NCI-H128 (cell line): ENCODE measurements at regions not wholly inside any gene's neighbourhood (a gene's known extent, or its start where the extent isn't known, plus 50 kb on each side); places are given as distances from the start of the nearest gene placed in this dataset.

Source experiments
- DNase-seq: peaks from one replicate; lab custom pipeline; 2025; ENCODE audit not compliant: unreplicated experiment; lab: John Stamatoyannopoulos, UW

DNA sequence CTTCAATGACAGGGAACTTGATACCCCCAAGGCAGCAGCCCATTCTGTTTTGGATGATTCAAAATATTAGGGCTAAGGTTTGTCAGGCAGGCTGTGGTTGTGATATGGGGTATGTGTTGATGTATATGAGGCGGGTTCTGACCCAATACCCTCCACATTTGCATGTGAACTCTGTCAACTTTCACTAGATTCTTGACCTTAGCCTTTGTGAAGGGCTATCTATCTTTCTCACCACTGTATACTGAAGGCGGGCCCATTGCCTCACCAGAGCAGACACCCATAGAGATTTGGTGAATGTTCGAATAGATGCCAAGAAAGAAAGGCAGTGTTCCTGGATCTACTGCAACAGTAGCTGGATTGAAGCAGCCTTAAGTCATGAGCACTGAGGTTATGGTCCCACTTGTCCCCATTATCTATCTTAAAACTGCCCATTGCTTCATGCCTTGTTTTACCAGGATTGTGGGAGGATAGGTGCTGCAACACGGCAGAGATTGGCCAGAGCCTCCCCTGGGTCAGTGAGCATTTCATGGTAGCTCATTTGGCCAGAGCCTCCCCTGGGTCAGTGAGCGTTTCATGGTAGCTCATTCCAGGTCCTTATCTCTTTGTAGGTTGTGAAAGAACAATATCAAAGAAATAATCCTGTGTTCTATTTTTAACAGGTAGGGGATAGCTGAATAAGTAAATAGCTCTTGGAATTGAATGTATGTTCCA lies 399.6 kb downstream of the TMEM135 start:
- no peak for DNase-seq

DNA sequence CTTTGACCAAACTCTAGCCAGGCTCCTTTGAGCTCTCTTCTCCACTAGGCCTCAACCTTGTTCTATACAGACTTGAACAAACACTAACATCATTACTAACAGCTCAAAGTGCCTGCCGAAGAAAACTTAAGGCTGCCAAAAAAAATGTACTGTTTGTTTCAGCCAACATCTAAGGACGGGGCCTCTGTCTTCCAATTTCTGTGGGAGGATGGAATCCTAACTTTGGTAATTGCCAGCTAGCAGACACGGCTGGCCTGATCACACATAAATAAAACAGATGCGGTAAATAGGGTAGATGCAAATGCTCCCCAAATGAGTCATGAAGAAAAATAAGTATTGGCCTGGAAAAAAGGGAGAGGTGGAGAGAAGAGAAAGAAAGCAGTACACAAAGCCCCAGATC lies 394.3 kb downstream of the TMEM135 start:
- no peak for DNase-seq

DNA sequence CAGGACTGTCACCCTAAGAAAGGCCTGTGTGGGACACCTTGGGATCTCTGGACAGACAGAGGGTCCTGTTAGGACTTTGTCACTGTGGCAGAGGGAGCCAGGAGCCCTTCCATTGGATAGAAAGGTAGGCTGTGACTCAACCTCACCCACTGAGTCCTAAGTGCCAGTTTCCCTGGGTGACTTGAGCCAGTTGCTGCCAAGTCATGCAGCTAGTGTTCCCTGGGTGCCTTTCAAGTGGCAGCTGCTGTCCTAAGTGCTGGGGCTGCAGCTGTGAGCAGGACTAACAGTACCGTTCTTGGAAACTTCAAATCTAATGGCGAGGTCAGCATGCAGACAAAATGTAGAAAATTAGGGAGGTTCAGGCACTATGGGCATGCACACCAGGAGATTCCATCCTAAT lies 393.7 kb downstream of the TMEM135 start:
- DNase-seq, result no peak

DNA sequence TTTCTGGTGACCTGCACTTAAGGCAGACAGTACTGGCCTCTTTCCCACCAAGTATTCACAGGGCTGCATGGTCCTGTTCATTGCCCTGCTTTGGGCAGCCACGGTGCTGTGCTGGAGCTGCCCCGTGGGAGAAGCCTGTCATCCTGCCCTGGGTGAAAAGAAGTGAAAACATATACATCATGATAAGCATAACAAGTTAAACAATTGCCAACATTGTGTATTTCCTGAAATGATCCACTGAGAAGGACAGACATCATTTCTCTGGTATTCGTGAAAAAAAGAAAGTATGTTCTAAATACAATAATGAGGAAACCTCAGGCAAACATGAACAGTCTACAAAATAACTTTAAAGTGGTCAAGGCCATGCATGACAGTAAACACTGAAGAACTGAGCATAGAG lies 393.1 kb downstream of the TMEM135 start:
- DNase-seq, result no peak

DNA sequence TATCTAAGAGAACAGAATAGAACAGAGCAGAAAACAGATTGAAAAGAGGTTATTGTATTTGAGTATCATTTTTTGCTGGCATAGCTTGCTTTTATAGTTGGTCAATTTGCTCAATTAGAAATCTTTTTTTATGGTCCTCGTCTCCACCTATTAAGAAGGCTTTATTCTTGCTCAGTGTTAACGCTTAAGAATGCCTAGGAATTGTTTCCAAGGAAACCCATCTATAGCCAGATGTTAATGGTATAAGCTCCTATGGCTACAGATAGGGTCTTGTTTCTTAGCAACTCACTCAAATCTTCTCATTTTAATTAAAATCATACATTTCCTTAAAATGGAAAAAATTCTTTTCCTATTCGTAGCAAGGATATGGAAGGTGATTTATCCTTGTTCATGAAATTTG lies 392.3 kb downstream of the TMEM135 start:
- DNase-seq, result no peak

DNA sequence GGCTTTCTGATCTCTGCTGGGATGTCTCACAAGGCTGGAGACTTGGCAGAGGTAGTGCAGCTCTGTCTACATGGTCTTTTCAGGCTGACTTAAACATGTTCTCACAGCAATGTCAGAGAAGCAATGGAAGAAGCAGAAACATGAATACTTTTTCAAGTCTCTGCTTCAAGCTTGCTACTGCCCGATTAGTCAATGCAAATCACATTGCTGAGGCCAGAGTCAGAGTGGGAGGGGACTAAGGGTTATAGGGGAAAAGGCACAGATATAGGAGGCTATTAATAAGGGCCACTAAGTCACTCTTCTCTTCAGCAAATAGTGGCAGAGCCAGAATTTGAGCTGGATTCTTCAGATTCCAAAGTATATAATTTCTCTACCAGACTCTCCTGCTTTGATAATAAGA lies 390.5 kb downstream of the TMEM135 start:
- DNase-seq, result no peak

DNA sequence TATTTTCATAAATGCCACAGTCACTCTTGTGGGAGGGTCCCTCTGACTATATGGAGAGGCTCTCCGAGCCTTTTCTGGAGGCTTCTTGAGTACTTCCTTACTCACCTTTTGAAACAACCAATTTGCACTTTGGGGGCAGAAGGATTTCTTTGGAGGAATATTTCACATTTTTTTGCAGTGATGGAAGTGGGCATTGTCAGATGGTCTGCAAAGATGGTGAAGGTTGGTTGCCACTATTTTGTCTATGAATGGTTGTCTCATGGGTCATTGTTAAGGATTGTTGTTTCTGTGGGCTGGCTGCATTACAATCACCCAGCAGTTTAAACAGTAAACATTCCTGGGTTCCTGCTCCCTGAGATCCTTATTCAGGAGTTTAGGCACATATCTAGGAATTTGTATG lies 388.2 kb downstream of the TMEM135 start:
- DNase-seq, result no peak

DNA sequence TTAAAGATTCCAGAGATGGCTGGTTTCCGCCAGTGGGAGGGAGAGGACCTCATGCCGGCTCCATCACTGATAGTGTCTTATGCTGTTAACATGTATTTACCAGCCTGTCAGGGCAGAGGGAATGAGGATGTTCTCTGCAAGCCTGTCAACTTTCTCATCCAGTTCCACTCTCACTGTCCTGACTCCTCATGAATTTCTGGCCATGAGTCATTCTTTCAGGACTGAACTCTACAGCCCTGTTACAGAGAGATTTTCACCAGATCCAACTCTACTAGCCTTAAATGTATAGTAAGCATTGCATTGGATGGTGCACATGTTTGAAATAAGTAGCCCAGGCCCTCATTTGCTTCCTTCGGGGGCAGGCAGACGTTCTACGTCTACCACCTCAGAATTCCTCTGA lies 387.7 kb downstream of the TMEM135 start:
- no peak for DNase-seq

DNA sequence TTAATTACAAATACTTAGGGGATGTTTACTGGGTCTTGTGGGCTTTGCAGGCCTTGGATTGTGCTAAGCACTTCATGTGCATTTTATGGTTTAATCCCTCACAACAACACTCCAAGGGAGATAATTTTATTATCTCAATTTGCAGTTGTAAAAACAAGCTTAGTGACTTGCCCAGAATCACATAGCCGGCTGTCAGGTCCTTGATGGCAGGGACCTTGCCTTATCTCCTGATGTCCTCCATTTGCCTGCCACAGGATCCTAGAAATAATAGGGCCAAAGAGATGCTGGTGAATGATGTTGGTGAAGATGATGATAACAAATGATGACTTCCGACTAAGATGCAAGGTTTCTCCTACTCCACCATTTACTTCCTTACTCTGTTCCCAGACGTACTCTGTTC lies 385.4 kb downstream of the TMEM135 start:
- no peak for DNase-seq

DNA sequence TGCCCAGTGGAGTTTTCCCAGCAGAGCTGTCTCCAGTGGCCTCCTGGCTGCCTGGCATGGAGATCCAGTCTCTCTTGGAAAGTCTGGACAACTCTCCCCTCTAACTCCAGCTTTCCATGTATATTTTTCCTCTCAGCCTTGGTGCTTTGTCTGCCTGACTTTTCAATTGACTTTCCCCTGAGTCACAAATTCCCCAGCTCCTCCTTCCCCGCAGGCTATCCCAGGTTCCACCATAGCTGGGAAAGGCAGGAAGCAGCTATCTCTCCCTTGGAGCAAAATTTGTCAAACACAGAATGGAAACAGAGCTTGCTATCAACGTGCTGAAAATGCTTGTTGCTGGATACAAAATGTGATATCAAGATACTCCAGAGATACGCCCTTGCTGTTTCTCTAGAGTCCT lies 384.8 kb downstream of the TMEM135 start:
- DNase-seq, result no peak

DNA sequence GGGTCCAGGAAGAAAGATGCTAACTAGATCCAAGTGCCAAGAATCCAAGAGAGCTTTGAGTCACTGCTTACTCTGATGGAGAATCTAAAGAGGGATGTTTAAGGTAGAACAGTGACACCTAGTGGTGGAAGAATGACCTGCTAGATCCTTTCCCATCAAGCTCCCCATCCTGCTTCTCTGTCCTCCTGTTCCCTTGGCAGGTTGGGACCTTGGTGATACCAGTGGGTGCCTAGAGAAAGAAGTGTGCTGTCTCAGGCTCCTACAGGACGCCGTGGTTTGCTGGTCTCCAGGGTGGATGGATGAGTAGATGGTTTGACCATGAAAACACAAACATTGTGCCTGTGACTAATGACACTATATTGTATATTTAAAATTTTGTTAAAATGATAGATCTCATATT lies 383.7 kb downstream of the TMEM135 start:
- peak; percentile 53 for DNase-seq

DNA sequence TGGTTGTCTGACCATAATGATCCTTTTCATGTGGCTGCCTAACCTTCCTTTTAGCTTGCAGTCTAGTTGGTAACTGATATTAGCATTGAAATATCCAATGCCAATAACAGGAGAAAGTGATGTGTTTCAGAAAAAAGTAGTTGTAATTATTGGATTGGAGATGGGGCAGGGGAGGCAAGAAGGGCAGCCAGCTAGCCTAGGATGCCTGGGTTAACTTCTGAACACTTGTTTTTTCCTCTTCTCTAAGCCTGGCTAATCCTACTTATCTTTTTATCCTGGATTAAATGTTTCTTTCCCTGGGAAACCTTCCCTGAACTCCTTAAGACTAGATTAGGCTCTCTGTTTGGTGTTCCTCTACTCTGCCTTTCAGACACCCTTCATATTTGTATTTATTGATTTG lies 380.2 kb downstream of the TMEM135 start:
- no peak for DNase-seq

DNA sequence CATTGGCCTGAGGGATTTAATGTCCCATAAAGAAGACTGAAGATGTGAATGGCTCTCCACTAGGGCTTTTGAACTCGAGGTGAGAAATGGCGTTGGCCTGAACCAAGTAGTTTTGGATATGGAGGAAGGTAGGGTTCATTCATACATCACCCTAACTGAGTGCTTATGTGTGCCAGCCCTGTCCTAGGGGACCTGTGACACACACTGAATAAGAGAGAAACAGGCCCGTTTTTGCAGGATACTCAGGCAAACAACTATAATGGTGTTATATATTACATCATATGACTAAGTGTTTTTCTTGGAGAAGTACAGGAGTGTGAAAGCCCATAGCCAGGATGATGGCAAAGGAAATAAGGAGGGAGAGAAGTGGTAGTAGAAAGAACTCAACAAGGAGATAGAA lies 368.1 kb downstream of the TMEM135 start:
- DNase-seq, result no peak

DNA sequence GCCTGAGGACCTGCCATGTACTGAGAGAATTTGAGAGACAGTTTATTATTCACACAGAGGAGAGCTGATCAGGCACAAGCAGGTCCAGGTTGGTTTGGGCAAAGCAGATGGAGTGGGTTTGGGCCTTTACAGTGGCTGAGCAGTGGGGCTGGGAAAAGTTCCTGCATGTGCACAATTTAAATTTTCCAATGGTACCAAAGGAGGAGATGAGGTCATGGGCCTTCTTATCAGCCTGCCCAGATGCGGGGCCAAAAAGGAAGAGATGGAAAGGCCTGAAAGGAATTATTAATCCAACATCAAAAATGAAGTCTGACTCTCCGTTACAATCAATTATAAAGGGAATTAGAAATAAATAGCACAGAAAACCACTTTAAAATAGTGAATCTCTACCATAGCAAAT lies 367.6 kb downstream of the TMEM135 start:
- no peak for DNase-seq

DNA sequence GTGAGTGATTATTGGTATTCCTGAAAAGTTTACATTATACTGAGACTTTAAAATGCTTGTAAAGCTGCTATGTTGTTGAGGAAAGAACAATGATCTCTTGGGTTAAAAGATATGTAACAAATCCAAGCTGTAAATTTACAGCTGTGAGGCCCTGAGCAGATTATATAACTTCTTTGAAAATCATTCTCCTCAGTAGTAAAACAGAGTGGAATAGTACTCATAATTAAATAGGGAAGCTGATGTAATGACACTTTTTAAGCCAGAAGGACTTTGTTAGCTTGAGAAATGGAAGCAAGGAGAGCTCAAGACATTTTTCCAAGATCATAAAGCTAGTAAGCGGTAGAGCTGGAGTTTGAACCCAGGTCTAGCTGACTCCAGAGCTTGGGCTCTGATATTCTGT lies 363.9 kb downstream of the TMEM135 start:
- no peak for DNase-seq

DNA sequence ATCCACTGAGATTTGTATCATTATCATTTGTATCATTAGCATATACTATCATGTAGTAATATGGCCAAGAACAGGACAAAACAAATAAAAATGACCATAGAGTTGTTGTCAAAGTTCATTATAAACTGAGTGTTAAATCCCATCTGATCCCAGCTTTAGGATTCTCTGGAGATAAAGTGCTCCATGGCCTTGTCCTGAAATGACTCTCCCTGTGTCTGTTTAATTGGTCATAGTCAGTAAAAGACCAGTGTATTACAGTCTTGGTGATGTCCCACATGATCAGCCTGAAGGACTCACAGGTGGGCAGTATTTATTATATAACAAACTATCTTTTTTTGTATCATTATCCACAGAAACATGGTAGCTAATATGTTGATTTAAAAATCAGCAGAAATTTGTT lies 361.6 kb downstream of the TMEM135 start:
- DNase-seq, result no peak

DNA sequence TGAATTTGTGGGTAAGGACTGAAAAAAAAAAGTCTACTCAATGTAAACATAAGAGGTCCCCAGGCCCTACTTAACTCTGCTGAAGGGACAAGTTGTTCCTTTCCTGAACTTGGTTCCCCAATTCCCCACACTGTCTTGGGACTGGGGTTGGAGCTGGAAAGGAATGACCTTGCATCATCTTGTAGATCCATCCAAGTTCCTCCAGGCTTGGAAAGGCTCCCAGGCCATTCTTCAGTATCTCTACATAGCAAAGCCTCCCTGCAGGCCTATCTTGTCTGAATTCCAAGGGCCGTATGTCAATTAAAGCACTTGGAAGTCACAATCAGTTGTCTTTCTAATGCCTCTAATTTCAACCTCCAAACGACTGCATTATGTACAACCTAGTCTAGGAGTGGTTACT lies 361.2 kb downstream of the TMEM135 start:
- DNase-seq, result no peak

DNA sequence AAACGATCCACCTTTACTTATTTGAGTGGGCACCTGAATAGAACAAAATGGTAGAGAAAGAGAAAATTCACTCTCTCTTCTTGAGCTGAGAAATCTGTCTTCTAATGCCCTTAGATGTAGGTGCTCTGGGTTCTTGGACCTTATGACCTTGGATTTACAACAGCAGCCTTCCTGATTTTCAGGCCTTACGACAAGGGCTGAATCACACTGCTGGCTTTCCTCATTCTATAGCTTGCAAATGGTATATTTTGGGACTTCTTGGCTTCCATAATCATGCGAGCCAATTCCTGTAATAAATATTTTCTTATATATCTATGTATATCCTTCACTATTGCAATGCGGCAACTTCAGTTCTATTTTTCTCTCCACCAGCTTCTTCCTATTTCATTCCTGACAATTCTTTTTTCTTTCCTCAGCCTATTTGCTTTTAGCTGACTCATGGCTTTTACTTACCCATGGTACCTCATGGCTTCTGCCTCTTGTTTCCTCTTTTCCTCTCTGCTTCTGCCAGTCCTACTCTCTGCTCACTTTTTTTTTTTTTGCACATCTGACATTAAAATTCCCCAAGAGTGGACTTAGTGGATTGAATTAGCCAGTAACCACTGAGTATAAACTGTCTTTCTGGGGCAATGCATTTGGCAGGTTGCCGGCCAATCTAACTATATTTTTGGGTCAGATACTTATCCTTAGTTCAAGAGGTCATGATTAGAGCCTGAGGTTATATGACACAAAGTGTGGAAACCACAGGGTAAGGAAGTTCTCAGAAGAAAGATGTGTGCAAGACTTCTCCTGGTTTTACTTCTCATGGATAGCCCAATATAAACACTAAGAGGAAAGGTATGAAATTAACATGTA lies 359.5 kb downstream of the TMEM135 start:
- DNase-seq, result no peak

DNA sequence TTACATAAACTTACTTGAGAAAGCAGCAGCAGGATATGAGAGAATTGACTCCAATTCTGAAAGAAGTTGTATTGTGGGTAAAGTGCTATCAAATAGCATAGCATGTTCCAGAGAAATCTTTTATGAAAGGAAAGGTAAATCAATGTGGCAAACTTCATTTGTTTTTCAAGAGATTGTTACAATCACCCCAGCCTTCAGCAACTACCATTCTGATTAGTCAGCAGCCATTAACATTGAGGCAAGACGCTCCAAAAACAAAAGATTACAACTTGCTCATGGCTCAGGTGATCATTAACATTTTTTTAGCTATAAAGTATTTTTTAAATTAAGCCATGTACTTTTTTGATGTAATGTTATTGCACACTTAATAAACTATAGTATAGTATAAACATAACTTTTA lies 357.2 kb downstream of the TMEM135 start:
- DNase-seq, result no peak

DNA sequence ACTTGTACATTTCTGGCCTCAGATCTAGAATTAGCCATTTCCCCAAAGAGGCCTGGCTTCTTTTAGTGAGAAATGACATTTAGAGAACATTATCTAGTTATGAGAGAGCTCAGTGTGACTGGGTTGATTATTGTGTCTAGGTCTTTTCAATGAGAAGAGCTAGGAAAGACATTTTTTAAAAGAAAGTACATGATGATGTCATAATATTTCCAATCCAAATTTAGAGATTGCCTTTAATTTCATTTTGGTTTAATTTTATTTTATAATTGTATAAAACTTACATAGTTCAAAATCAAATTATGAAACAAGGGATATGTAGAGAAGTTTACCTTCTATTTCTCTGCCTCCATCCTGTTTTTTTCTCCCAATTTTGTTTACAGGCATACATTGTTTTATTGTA lies 354.9 kb downstream of the TMEM135 start:
- DNase-seq, result no peak

DNA sequence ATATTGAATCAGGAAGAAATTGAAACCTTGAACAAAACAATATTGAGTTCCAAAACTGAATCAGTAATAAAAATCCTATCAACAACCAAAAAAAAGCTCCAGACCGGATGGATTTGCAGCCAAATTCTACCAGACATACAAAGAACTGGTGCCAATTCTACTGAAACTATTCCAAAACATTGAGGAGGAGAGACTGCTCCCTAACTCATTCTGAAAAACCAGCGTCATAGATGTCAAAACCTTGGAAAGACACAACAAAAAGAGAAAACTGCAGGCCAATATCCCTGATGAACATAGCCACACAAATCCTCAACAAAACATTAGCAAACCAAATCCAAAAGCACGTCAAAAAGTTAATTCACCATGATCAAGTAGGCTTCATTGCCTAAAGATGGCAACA lies 353.8 kb downstream of the TMEM135 start:
- DNase-seq, result no peak

DNA sequence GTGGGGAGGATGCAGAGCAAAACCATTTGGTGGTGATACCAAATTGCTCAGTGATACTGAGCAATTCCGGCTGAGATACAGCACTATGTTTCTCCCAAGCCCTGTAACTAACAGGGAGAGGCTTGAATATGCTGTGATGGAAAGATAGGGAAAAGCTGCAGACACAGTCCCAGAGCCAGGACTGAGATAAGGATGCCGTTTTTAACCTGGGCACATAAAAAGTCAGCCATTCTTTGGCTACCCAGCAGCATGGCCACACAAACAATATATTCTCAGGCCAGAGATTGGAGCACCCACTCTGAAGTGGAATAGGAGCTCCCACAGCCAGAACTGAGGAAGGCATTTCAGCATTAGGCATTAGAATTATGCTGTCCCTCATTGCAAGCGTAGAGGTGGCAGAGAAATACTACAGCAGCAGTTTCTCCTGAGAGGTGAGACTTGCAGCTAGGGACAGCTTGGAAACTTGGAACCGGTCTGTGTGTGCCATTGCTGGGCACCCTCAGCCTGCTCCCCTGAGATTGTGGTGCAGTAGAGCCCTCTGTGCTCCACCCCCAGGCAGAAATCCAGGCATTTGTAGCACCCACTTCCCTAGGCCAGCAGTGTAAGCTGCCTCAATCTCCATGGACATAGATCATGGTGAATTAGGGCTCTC lies 346.5 kb downstream of the TMEM135 start:
- DNase-seq, result no peak
